T47D (cell line): ENCODE measurements at regions not wholly inside any gene's neighbourhood (a gene's known extent, or its start where the extent isn't known, plus 50 kb on each side); places are given as distances from the start of the nearest gene placed in this dataset.

Experiments used
- DNase-seq, 2 experiments: peaks; one replicate each; pipeline versions ENCODE4 v3.0.0 to v3.0.0-alpha.2; 2011 to 2012; ENCODE audit warnings: low read depth in 1 of 2, low spot score in 1 of 2
- JUND ChIP-seq: IDR thresholded peaks from 2 replicates; pipeline ENCODE4 v1.6.1; 2012; ENCODE audit warnings: low read depth
- in situ Hi-C: cut with HindIII; loops from 2 replicates; pipeline ENCODE4 v1.10.0; 2016; ENCODE audit warnings: low sequenced_read_pairs, low pct_unique_long_range_greater_than_20kb

DNA sequence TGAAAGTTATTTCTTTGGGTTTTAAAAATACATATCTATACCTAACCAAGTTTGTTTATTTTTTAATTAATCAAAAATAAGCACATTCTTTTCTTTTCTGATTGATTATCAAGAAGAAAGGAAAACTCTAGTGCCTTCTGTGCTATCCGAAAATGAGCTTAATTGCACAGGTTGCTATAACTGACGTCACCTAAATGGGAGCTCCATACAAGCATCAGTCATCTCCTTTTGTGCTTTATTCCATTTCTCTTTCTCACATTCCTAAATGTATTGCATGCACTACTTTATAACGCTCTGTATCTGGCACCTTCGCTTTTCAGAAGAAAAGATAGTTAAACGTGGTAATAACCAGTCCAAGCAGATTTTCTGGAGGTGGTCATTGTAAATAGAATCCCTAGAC, 675.0 kb downstream of the STPG2 start:
- DNase-seq = no peak
- in situ Hi-C loops = no loop called here
- no peak for TF ChIP-seq JUND

DNA sequence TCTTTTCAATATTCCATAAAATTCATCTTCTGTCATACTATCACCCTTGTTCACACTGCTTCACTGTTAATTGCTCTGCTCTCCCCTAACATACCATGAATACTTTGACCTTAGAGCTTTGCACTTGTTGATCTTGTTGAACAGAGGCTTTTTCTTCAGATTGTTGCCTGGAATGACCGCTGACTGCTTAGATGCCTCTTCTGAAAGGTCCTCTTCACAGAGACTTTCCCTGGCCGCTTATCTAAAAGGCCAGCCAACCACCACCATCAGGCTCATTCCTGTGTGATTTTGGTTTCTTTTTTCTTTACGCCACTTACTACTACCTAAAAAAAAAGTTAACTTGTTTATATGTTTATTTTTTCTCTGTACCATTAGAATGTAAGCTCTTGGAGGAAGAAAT, 667.7 kb downstream of the STPG2 start:
- in situ Hi-C loops = no loop called here
- DNase-seq = no peak
- TF ChIP-seq JUND = no peak

DNA sequence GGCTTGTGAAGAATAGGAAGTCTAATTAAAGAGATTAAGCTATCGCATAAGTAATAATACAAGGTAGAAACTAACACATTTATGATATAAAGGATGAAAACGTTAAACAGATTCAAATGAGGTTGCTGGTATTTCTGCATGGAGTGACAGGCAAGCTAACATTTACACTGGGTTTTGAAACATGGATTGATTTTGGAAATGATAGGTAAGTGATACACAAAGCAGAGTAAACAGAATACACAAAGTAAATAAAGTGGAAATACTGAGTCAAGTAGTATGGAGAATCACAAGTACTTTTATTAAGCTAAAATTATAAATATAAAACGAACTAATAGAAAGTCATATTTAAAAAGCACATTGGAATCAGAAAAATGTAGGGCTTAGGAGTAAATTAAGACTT, 665.3 kb downstream of the STPG2 start:
- no peak for TF ChIP-seq JUND
- in situ Hi-C loops = no loop called here
- no peak for DNase-seq

DNA sequence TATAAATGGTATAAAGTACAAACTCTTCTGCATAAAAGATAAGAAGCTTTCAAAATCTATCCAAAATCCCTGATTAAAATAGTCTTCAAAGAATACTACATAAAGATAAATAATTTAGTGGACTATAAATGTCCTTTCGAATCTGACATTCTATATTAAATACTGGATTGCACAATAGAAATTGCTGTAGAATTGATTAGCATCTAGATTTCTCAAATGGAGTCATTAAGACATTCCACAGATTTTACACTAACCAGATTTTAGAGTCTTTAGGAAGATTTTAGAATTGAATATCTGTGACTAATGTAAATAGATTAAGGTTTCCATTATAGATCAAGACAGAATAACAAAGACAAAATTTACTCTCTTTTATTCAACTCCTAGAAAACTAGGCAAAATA, 663.9 kb downstream of the STPG2 start:
- no peak for TF ChIP-seq JUND
- no peak for DNase-seq
- in situ Hi-C loops = no loop called here

DNA sequence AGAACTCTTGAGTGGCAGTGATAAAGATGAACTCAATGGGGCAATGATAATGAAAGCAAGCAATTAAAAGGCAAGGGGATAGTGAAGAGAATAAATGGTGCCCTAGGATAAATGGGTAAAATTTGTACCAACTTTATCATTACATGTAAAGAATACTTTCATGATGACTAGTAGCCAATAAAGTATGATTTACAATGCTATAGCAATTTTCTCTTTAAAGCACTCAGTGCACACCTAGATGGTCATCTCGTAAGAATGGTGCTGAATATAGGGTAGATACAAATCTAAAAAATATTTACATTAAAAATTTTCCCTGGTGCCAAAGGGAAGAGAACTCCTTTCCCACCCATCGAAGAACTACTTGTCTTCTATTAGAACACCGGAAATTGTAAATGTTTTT, 651.4 kb downstream of the STPG2 start:
- no peak for TF ChIP-seq JUND
- in situ Hi-C loops = no loop called here
- DNase-seq = no peak

DNA sequence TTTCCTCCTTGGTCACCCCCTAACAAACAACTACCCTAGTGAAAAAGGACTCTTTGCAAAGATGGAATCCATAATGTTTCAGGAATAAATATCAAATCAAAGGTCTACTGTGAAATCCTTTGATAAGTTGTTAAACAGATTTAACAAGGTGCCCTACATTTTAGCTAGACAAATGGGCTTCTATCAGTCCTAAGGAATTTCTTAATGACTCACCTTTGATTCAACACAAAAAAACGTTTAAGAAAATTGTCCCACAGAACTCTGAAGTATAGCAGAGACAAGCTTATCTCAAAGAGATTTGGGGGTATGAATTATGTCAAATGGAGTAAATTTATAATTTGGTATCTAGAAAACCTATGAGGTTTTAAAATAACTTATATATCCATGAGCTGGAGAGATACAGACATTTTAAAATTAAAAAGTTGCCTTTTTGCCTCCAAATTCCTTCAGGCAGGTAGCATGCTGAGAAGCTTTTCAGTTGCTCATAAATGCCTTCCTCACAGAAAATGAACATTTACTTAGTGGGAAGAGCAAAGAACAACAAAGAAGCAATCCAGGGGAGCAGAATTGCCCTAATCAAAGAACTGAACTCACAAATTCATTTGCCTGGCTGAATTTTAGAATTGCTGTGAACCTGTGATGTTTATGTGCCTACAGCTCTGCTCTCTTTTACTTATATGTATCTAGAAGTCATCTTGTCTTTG, 649.3 kb downstream of the STPG2 start:
- no peak for DNase-seq
- no peak for TF ChIP-seq JUND
- in situ Hi-C loops = no loop called here

DNA sequence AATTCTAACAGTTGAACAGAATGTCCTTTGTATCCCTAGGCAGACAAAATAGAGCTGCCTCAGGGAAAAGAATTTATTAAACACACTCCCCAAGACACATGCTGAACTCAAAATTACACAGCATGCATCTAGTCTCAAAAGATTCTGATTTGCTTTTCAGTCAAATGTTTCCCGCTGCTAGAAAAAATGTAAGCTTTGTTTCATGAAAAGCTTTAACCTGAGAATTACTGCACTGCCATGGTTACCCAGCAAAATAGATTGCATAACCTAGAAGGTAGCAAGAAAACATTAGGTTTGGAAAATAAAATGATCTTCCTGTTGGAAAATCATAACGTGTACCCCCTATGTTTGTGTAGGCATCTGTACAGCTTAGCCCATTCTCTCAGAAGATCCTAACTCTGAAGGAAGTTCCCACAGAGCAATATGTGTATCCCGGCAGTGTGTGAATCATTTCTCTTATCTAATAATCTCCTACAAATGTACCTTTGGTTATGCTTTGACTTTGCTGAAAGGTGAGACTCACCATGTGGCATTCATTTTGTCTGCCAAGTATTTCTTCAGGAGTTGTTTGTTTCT, 646.9 kb downstream of the STPG2 start:
- in situ Hi-C loops = no loop called here
- DNase-seq = peak in 1 of 2 experiments; percentile 75
- TF ChIP-seq JUND = no peak

DNA sequence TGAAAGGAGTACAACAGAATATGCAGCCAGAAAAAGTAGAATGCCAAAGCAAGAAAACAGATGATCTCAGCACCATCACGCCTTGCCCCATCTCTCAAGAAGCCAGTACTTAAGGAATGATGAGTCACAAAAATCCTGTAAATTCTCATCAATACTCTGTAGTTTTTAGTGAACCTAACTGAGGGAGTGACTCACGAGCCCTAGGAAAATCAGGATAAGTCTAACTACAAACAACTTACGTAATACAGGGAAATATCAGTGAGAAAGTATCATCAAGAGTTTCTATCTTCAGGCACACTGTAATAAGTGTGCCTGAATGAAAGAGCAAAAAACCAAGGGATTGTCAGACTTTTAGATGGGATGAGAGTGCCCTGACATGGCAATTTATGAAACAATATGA, 644.4 kb downstream of the STPG2 start:
- DNase-seq = no peak
- TF ChIP-seq JUND = no peak
- in situ Hi-C loops = no loop called here

DNA sequence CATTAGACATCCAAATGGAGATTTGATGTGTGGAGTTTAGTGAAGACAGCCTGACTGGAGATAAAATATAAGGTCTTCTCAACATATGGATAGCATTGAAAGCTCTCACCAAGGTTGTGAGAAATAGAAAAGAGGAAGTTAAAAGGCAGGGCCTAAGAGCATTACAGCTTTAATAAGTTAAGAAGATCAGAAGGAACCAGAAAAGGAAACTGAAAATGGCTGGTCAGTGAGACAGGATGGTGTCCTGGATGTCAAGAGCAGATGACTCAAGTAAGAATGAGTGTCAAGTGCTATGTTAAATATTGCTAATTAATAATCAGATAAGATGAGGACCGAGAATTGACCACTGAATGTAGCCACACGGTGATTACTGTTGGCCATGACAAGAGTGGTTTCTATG, 642.9 kb downstream of the STPG2 start:
- no peak for DNase-seq
- no peak for TF ChIP-seq JUND

DNA sequence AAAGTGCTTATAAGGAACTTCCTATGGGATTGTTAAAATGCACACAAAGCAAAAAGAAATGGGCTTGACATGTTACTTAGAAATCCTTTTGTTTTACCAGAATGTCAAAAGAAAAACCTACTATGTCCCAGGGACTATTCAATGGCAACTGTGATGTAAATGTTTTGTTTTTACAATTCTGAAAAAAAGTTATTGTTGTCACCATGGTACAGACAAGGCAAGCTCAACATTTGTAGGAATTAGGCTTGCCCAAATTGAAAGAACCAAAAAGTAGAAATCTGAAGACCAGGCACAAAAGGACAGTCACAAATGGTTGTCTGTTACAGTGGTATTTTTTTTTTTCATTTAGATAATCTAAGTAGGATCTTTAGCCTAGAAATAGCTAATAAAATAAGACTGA, 638.6 kb downstream of the STPG2 start:
- TF ChIP-seq JUND = no peak
- DNase-seq = no peak
- in situ Hi-C loops = no loop called here

More for the DNA sequence above, 642.9 kb downstream of the STPG2 start:
- in situ Hi-C loops = no loop called here

DNA sequence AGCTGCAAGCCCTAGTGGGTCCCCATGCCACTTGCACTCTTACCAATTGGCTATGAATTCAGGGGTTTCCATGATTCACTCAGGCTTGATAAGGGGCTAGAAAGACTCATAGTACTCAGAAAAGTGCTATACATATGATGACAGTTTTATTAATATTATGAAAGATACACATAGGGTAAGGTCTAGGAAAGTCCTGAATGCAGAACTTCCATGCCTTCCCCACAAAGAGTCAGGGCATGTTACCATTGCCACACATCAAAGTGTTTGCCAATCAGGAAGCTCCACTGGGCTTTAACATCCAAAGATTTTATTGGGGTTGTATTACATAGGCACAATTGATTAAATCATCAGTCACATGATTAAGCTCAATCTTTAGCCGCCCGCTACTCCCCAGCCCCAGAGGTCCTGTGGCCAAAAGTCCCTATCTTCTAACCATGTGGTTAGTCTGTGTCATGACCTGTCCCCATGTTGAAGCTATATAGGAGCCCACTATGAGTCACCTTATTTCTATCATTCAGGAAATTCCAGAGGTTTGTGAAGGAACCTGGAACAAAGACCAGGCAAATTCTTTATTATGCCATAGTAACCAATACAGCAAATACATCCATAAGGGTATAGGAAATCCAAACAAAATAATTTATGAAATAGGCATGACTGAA, 635.6 kb downstream of the STPG2 start:
- TF ChIP-seq JUND = no peak
- DNase-seq = no peak
- in situ Hi-C loops = no loop called here
